D721Med (cell line): ENCODE measurements at regions not wholly inside any gene's neighbourhood (a gene's known extent, or its start where the extent isn't known, plus 50 kb on each side); places are given as distances from the start of the nearest gene placed in this dataset.

ENCODE experiments used
- DNase-seq: peaks from one replicate; pipeline ENCODE4 v3.0.0; 2011; ENCODE audit warnings: low spot score; ENCODE audit not compliant: insufficient read length
- FAIRE-seq: peaks from 2 replicates; lab custom pipeline; 2011; peaks lifted over from hg19 to GRCh38; lab: Jason Lieb, UNC
- TF ChIP-seq, protein P1 (sequence below): IDR thresholded peaks from 2 replicates; pipeline ENCODE4 v1.5.1; 2012; ENCODE audit warnings: mild to moderate bottlenecking, control low read depth; ENCODE audit not compliant: insufficient read depth; ENCODE audit errors: missing control alignments

DNA sequence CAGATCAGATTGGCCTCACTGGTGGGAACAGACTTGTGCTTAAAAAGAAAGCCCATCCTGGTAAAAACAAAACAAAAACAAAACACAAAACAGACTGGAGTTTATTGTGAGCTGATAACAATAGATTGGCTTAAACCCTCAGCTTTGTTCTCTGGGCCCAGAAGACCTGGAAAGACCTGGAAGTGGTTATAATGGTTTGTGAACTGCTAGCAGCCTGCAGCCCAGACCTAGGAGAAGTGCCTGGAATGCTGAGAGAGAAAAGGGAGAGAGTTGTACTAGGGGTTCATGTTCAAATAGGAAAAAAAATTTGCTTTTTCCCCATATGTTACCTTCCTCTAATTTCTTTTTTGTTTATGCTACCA, 396.6 kb downstream of the DMAC1 start:
- FAIRE-seq = no peak
- TF ChIP-seq, protein P1, sequence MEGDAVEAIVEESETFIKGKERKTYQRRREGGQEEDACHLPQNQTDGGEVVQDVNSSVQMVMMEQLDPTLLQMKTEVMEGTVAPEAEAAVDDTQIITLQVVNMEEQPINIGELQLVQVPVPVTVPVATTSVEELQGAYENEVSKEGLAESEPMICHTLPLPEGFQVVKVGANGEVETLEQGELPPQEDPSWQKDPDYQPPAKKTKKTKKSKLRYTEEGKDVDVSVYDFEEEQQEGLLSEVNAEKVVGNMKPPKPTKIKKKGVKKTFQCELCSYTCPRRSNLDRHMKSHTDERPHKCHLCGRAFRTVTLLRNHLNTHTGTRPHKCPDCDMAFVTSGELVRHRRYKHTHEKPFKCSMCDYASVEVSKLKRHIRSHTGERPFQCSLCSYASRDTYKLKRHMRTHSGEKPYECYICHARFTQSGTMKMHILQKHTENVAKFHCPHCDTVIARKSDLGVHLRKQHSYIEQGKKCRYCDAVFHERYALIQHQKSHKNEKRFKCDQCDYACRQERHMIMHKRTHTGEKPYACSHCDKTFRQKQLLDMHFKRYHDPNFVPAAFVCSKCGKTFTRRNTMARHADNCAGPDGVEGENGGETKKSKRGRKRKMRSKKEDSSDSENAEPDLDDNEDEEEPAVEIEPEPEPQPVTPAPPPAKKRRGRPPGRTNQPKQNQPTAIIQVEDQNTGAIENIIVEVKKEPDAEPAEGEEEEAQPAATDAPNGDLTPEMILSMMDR = no peak
- DNase-seq = no peak

DNA sequence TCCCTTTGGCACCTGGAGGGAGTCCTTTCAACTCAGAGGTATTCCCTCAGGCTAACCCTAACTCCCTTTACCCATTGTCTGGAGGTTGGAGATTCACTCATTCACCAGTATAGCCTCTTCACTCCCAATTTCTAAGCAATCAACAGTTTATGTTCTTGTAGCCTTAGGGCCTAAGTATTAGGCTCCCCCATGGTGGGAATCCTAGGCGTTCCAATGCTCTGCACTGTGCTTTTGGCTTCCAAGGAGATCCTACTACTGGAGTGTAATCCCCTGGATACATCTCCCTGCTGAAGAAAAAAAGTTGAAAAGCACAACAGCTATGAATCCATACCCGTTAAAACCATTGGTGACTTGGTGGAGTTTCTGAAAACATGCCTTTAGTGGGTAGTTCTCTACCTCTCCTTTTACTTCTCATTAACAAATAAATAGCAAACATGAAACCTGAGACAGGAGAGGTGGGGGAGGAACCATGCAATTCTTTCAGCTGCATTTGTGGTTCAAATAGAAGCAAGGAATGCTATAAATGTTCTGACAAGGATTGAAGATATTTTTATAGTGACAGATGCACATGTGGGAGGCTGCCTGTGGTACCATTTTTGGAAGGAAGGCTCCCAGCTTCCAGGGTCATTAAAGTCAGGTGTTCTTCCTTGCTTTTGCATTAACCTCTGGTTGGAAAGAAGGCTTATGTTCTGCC, 397.1 kb downstream of the DMAC1 start:
- FAIRE-seq (no peak), DNase-seq (no peak)
- TF ChIP-seq, protein P1 = no peak

DNA sequence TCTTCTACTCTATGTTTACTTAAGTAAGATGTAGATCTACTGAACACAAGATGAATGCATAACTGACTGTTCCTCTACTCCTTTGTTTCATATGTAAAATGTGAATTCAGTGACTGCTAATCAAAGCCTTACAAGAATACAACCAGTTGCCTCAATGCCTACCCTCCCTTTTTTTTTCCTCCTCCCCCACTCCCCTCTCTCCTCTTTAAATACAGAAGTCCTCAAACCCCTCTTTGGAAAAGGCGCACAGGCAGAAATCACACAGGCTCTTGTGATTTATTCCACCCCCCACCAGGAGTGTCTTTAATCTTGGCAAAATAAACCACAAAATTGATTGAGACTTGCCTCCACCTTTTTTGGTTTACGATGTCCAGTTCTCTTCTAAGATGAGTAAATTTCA, 398.5 kb downstream of the DMAC1 start:
- FAIRE-seq (no peak), DNase-seq (no peak)
- TF ChIP-seq, protein P1 = no peak

DNA sequence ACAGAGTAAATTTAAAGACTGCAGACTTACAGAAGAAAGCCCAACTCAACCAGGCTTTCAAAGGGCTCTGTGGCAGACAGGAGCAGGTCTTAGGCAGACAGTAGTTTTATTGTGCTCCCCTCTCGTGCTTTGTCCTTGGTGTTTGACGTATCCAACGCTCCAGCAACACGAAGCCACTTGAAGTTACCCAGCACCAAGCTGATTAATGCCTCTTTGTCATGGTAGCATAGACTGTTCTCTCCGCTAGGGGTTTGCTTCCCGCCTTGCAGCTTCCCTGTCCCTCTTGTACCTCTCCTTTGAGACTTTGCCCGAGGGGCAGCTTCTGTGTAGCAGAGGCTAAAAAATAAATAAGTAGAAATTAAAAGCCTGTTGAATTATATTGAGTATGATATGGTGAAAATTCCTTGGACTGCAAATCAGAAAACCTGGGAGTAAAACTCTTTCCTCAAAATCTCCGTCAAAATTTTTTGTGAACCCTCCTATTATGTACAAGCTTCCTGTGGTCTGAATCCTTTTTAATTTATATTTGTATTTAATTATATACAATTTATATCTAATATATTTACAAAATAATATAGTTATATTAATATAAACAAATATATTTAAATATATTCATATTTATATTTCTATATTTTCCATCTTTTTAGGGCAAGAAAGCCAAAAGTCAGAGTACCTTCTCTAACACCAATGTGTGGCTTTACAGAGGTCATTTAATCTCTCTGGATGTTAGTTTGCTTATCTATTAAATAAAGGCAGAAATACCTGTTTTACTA, 405.4 kb downstream of the DMAC1 start:
- DNase-seq (no peak), FAIRE-seq (no peak)
- TF ChIP-seq, protein P1 = no peak

DNA sequence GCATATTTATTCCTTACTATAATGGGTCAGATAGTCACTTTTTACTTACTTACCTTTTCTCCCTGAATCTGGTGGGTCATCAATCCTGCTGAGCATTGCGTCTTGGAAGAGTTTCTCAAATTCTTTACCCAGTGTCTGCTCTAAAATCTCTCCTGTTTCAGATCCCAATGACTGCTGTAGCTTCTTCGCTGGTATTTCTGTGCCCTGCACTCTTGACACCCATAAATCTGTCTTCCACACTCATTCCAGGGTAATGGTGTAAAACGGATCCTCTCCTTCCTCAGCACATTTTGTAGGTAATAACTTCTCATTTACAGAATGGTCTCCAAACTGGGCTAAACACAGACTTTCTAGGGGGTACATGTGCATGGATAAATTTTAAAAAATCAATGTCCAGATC, 407.4 kb downstream of the DMAC1 start:
- no peak for FAIRE-seq
- DNase-seq = no peak
- TF ChIP-seq, protein P1 = no peak

DNA sequence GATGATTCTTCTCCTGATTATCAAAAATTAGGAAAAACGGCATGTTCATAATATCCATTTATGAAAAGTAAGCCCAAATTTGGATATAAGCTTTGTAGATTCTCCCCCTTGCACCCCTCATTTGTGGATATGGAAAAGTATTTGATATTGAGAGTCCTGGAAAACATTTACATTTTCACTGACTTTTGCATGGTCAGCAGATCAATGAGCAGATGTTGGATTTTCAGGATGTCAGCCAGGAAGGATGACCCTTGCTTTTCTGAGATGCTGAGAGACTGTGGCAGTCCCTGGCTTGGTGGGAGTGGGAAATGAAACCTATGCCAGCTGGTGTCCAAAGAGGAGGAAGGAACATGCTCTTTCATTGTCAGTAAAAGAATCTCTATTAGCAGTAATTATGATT, 410.8 kb downstream of the DMAC1 start:
- no peak for DNase-seq
- TF ChIP-seq, protein P1 = no peak
- FAIRE-seq = no peak

DNA sequence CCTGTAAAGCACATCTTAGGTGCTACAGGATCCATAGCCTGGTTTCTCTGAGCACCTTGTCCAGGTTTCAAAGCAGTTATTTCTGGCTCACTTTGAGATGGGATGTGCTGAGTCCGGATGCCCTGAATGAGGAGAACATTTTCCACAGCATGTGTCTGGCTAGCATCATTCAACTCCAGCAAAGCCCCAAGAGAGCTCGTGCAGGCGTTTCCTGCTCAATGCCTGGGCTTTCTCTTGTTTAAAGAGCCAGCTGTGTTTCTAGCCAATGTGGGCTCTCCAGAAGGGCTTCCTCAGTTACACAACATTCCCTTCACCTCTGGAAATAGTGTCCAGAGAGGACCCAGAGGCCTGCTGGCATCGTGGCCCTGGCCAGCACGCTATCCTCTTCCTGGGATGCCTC, 411.7 kb downstream of the DMAC1 start:
- FAIRE-seq (no peak), DNase-seq (no peak)
- TF ChIP-seq, protein P1 = no peak
